ENCODE measurements at regions not wholly inside any gene's neighbourhood (a gene's known extent, or its start where the extent isn't known, plus 50 kb on each side); places are given as distances from the start of the nearest gene placed in this dataset.

DNA sequence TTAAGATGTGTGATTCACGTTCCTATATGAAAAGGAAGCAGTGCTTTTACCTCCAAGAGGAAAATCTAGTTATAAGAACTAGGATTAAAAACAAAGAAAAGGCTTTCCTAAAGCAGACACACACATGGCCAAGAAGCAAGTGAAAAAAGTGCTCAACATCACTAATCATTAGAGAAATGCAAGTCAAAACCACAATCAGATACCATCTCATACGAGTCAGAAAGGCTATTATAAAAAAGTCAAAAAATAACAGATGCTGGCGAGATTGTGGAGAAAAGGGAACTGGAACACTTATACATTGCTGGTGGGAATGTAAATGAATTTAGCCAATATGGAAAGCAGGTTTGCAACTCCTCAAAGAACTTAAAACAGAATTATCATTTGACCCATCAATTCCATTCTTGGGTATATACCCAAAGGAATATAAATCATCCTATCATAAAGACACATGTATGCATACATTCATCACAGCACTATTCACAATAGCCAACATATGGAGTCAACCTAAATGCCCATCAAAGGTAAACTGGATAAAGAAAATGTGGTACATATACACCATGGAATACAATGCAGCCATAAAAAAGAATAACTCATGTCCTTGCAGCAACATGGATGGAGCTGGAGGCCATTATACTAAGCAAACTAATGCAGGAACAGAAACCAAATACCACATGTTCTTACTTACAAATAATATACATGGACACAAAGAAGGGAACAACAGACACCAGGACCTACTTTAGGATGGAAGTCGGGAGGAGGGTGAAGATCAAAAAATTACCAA lies 285.3 kb downstream of the RAD51AP2 start:
- H3K4me3 ChIP-seq, result no peak overlapping the region
- no peaks in the 10 kb centered on the region for H3K9me3 ChIP-seq
- H3K27ac ChIP-seq, result no peak overlapping the region
- H3K4me1 ChIP-seq, result no peaks in the 10 kb centered on the region
- no peaks in the 10 kb centered on the region for H3K27me3 ChIP-seq
- 89 to 96% methylated on average over 4 of the region's 4 CpGs for WGBS, 2 donors
- no peak for DNase-seq
- TF ChIP-seq, protein P1, sequence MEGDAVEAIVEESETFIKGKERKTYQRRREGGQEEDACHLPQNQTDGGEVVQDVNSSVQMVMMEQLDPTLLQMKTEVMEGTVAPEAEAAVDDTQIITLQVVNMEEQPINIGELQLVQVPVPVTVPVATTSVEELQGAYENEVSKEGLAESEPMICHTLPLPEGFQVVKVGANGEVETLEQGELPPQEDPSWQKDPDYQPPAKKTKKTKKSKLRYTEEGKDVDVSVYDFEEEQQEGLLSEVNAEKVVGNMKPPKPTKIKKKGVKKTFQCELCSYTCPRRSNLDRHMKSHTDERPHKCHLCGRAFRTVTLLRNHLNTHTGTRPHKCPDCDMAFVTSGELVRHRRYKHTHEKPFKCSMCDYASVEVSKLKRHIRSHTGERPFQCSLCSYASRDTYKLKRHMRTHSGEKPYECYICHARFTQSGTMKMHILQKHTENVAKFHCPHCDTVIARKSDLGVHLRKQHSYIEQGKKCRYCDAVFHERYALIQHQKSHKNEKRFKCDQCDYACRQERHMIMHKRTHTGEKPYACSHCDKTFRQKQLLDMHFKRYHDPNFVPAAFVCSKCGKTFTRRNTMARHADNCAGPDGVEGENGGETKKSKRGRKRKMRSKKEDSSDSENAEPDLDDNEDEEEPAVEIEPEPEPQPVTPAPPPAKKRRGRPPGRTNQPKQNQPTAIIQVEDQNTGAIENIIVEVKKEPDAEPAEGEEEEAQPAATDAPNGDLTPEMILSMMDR (IDR thresholded peaks at IDR 0.05), result no peak
- TF ChIP-seq POLR2A (IDR thresholded peaks at IDR 0.05), result no peak
- H3K36me3 ChIP-seq (ENCODE audit: low read depth, missing control alignments), result no peaks in the 10 kb centered on the region
- intact Hi-C loops (cut with DNase I; ENCODE audit: low total_unique reads), result no loop called here

DNA sequence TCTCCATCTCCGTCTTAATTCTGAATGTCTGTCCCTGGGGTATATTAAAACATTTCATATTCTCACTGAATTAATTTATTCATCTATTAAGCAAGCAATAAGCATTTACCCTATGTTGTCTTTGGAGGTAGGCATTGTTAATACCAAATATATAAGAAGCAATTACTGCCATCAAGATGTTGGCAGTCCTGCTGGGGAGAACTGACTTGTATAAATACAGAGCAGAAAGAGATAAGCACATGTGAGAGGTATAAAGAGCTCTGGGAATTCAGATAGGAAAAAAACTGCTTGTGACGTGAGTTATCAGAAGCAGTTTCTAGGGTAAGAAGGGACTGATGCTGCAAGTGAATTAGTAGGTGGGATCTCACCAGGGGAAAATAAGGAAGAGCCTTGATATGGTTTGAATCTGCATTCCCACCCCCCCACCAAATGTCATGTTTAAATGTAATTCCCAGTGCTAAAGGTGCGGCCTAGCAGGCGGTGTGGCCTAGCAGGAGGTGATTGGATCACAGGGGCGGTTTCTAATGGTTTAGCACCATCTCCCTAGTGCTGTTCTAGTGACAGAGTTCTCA lies 286.8 kb downstream of the RAD51AP2 start:
- WGBS, 2 donors, result 83 to 84% methylated on average over 5 of the region's 5 CpGs
- no peak for DNase-seq
- H3K27me3 ChIP-seq, result no peaks in the 10 kb centered on the region
- H3K9me3 ChIP-seq, result no peaks in the 10 kb centered on the region
- no peaks in the 10 kb centered on the region for H3K4me1 ChIP-seq
- H3K4me3 ChIP-seq, result no peak overlapping the region
- no peaks in the 10 kb centered on the region for H3K36me3 ChIP-seq (ENCODE audit: low read depth, missing control alignments)
- intact Hi-C loops (cut with DNase I; ENCODE audit: low total_unique reads), result no loop called here
- no peak overlapping the region for H3K27ac ChIP-seq
- TF ChIP-seq, protein P1 (IDR thresholded peaks at IDR 0.05), result no peak
- no peak for TF ChIP-seq POLR2A (IDR thresholded peaks at IDR 0.05)

DNA sequence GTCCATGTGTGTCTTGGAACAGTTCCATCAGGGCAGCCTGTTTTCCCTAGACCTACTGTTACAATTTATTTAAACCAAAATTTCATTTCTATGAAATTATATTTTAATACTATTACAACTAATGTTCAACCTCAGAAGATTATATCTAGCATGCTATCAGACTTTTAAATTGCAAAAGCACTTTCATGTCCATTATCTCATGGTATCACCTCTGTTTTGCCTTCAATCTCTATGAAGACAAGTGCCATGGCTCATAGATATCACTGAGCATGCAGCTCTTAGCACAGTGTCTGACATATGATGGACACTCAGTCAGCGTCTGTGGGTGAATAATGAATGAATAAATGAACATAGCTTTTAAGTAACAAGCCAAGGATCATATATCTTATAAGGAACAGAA lies 288.8 kb downstream of the RAD51AP2 start:
- Histone ChIP-seq H3K4me3 (no peak overlapping the region), H3K27me3 (no peaks in the 10 kb centered on the region), H3K36me3 (ENCODE audit: low read depth, missing control alignments) (no peaks in the 10 kb centered on the region), H3K9me3 (no peaks in the 10 kb centered on the region), H3K27ac (no peak overlapping the region), H3K4me1 (no peaks in the 10 kb centered on the region)
- DNase-seq, result no peak
- TF ChIP-seq, protein P1 (IDR thresholded peaks at IDR 0.05), result no peak
- no peak for TF ChIP-seq POLR2A (IDR thresholded peaks at IDR 0.05)
- 81 to 91% methylated on average over 1 of the region's 1 CpG for WGBS, 2 donors
- intact Hi-C loops (cut with DNase I; ENCODE audit: low total_unique reads), result no loop called here

DNA sequence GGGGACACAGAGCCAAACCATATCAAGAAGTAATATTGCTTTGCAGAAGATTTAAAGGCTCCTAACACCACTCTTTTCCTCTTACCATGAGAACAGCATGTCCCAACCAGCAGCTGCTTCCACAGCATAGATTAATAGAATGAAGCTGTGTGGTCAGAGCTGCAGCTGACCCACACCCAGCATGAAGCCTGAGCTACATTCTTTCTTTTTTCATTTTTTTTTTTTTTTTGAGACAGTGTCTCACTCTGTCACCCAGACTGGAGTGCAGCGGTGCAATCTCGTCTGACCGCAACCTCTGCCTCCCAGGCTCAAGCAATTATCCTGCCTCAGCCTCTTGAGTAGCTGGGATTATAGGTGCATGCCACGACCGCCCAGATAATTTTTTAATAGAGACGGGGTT lies 289.8 kb downstream of the RAD51AP2 start:
- no peaks in the 10 kb centered on the region for H3K36me3 ChIP-seq (ENCODE audit: low read depth, missing control alignments)
- intact Hi-C loops (cut with DNase I; ENCODE audit: low total_unique reads), result no loop called here
- H3K27me3 ChIP-seq, result no peaks in the 10 kb centered on the region
- no peaks in the 10 kb centered on the region for H3K9me3 ChIP-seq
- no peak overlapping the region for H3K27ac ChIP-seq
- 79 to 87% methylated on average over 6 of the region's 6 CpGs for WGBS, 2 donors
- no peaks in the 10 kb centered on the region for H3K4me1 ChIP-seq
- DNase-seq, result no peak
- no peak overlapping the region for H3K4me3 ChIP-seq
- TF ChIP-seq, protein P1 (IDR thresholded peaks at IDR 0.05), result no peak
- TF ChIP-seq POLR2A (IDR thresholded peaks at IDR 0.05), result no peak

DNA sequence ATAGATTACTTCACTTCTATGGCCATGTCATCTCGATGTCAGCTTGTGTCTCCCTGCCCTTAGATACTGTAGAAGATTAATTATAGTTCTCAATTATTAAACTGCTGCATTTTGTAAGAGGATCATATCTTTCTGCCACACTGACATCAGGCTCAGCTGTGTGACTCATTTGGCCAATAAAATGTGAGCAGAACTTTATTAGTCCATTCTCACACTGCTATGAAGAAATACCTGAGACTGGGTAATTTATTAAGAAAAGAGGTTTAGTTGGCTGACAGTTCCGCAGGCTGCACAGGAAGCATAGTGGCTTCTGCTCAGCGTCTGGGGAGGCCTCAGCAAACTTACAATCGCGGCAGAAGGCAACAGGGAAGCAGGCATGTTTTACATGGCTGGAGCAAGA lies 290.4 kb downstream of the RAD51AP2 start:
- H3K9me3 ChIP-seq, result no peaks in the 10 kb centered on the region
- no peaks in the 10 kb centered on the region for H3K27me3 ChIP-seq
- DNase-seq, result no peak
- no peaks in the 10 kb centered on the region for H3K4me1 ChIP-seq
- no peak overlapping the region for H3K4me3 ChIP-seq
- no peak for TF ChIP-seq POLR2A (IDR thresholded peaks at IDR 0.05)
- TF ChIP-seq, protein P1 (IDR thresholded peaks at IDR 0.05), result no peak
- WGBS, 2 donors, result 89 to 91% methylated on average over 5 of the region's 5 CpGs
- intact Hi-C loops (cut with DNase I; ENCODE audit: low total_unique reads), result no loop called here
- H3K27ac ChIP-seq, result no peak overlapping the region
- H3K36me3 ChIP-seq (ENCODE audit: low read depth, missing control alignments), result no peaks in the 10 kb centered on the region

Data from testis (tissue), 2 donors.